ENCODE measurements at regions not wholly inside any gene's neighbourhood (a gene's known extent, or its start where the extent isn't known, plus 50 kb on each side); places are given as distances from the start of the nearest gene placed in this dataset.

- H3K4me2 ChIP-seq = no peak overlapping the region
- H3K4me1 ChIP-seq (ENCODE audit: insufficient read depth) = no peaks in the 10 kb centered on the region
- H3K9me3 ChIP-seq (ENCODE audit: low read depth) = no peaks in the 10 kb centered on the region
- H2AFZ ChIP-seq = no peak overlapping the region
- no peaks in the 10 kb centered on the region for H3K79me2 ChIP-seq
- no peaks in the 10 kb centered on the region for H3K36me3 ChIP-seq (replicated peaks; ENCODE audit: insufficient read depth, low read depth)
- DNase-seq (ENCODE audit: low spot score) = no peak
- H3K4me3 ChIP-seq = no peak overlapping the region
- H3K27ac ChIP-seq = no peak overlapping the region
- H3K27me3 ChIP-seq = no peaks in the 10 kb centered on the region
- no peaks in the 10 kb centered on the region for H3K9me2 ChIP-seq (replicated peaks; ENCODE audit: insufficient read depth)
- 83% methylated on average over 4 of the region's 4 CpGs for WGBS (ENCODE audit: low lambda C conversion rate, missing lambda C conversion rate)
- TF ChIP-seq EZH2 (IDR thresholded peaks at IDR 0.05; ENCODE audit: borderline replicate concordance) = no peak
- no peak for TF ChIP-seq CTCF (IDR thresholded peaks at IDR 0.05; ENCODE audit: poor library complexity)
- TF ChIP-seq EZH2phosphoT487 (IDR thresholded peaks at IDR 0.05; ENCODE audit: low read depth, severe bottlenecking, unreplicated experiment) = no peak
- no peaks in the 10 kb centered on the region for H4K20me1 ChIP-seq (ENCODE audit: insufficient read depth, poor library complexity, severe bottlenecking)
These were observed 326.3 kb downstream of the MAF start for GRCh38 chr16:79274264-79274663.

DNA sequence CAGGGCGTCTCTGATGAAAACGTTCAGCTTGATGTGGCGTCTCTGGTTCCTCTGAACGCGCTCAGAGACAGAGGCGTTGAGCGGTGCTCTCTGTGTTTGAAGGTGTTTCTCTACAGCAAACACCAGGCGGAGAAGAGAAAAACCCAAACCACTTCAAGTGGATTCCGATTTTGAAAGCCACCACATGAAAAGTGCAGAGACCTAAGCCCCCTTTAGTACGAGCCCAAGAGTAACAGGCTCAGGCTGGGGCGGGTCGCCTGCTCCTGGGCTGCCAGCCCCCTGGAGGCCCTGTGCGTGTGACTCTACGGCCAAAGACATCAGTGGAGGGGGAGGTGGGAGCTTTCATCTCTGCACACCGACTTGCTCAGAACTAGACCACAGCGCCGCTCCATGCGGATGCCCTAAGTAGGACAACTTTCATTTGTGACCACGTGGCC, 328.4 kb downstream of the MAF start:
- Histone ChIP-seq H3K27ac (no peak overlapping the region), H3K27me3 (no peaks in the 10 kb centered on the region), H3K4me3 (no peak overlapping the region), H3K4me1 (ENCODE audit: insufficient read depth) (no peaks in the 10 kb centered on the region), H3K9me3 (ENCODE audit: low read depth) (no peaks in the 10 kb centered on the region), H2AFZ (no peak overlapping the region), H3K4me2 (no peak overlapping the region), H4K20me1 (ENCODE audit: insufficient read depth, poor library complexity, severe bottlenecking) (no peaks in the 10 kb centered on the region), H3K9me2 (replicated peaks; ENCODE audit: insufficient read depth) (no peaks in the 10 kb centered on the region), H3K79me2 (no peaks in the 10 kb centered on the region), H3K36me3 (replicated peaks; ENCODE audit: insufficient read depth, low read depth) (no peaks in the 10 kb centered on the region)
- no peak for DNase-seq (ENCODE audit: low spot score)
- no peak for TF ChIP-seq EZH2 (IDR thresholded peaks at IDR 0.05; ENCODE audit: borderline replicate concordance)
- no peak for TF ChIP-seq EZH2phosphoT487 (IDR thresholded peaks at IDR 0.05; ENCODE audit: low read depth, severe bottlenecking, unreplicated experiment)
- TF ChIP-seq CTCF (IDR thresholded peaks at IDR 0.05; ENCODE audit: poor library complexity) = no peak
- 97% methylated on average over 19 of the region's 19 CpGs for WGBS (ENCODE audit: low lambda C conversion rate, missing lambda C conversion rate)

DNA sequence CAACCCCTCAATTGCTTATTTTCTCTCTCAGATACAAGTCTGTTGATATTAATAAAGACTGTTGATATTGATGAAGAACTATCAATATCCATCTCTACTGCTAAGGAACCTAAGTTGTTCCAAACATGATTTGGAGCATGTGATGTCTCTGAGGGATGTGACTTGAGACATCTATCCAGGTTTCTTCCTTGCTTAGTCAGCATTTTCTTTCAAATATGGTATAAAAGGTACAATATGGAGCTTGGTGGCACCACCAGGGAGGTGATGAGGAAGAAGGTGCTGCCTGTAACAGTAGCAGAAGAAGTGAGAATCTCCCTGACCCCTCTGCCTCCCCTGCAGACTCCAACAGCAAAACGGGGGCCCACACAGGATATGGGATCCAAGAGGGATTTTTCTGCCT, 329.0 kb downstream of the MAF start:
- 0% methylated on average over 1 of the region's 1 CpG for WGBS (ENCODE audit: low lambda C conversion rate, missing lambda C conversion rate)
- Histone ChIP-seq H3K9me3 (ENCODE audit: low read depth) (no peaks in the 10 kb centered on the region), H3K27ac (no peak overlapping the region), H3K27me3 (no peaks in the 10 kb centered on the region), H3K79me2 (no peaks in the 10 kb centered on the region), H3K4me1 (ENCODE audit: insufficient read depth) (no peaks in the 10 kb centered on the region), H3K9me2 (replicated peaks; ENCODE audit: insufficient read depth) (no peaks in the 10 kb centered on the region), H3K36me3 (replicated peaks; ENCODE audit: insufficient read depth, low read depth) (no peaks in the 10 kb centered on the region), H4K20me1 (ENCODE audit: insufficient read depth, poor library complexity, severe bottlenecking) (no peaks in the 10 kb centered on the region), H2AFZ (no peak overlapping the region), H3K4me2 (no peak overlapping the region), H3K4me3 (no peak overlapping the region)
- no peak for DNase-seq (ENCODE audit: low spot score)
- TF ChIP-seq EZH2 (IDR thresholded peaks at IDR 0.05; ENCODE audit: borderline replicate concordance) (no peak), EZH2phosphoT487 (IDR thresholded peaks at IDR 0.05; ENCODE audit: low read depth, severe bottlenecking, unreplicated experiment) (no peak), CTCF (IDR thresholded peaks at IDR 0.05; ENCODE audit: poor library complexity) (no peak)

DNA sequence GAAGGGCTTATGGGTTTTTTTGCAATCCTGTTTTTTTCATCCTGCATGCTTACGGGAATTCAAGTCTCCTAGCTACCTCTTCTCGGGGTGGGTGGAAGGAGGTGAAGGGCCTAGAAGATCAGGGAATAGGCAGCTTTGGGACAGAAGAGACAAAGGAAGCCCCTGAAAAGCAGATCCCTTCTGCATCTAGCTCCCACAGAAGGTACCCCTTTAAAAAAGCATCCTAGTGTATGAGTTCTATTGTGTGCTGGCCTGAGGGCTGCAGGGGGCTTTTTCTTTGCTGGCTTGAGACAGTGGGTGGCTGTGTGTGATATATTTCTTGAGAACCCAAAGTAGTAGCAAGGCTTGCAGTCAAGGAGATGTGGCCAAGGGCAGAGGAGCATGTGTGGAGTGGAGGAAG, 330.5 kb downstream of the MAF start:
- 79% methylated on average over 2 of the region's 2 CpGs for WGBS (ENCODE audit: low lambda C conversion rate, missing lambda C conversion rate)
- no peak overlapping the region for H3K4me2 ChIP-seq
- no peaks in the 10 kb centered on the region for H4K20me1 ChIP-seq (ENCODE audit: insufficient read depth, poor library complexity, severe bottlenecking)

More for the DNA sequence above, 330.5 kb downstream of the MAF start:
- no peak for DNase-seq (ENCODE audit: low spot score)
- Histone ChIP-seq H3K27ac (no peak overlapping the region), H2AFZ (no peak overlapping the region), H3K79me2 (no peaks in the 10 kb centered on the region), H3K36me3 (replicated peaks; ENCODE audit: insufficient read depth, low read depth) (no peaks in the 10 kb centered on the region), H3K4me1 (ENCODE audit: insufficient read depth) (no peaks in the 10 kb centered on the region), H3K27me3 (no peaks in the 10 kb centered on the region), H3K4me3 (no peak overlapping the region), H3K9me3 (ENCODE audit: low read depth) (no peaks in the 10 kb centered on the region), H3K9me2 (replicated peaks; ENCODE audit: insufficient read depth) (no peaks in the 10 kb centered on the region)
- no peak for TF ChIP-seq EZH2phosphoT487 (IDR thresholded peaks at IDR 0.05; ENCODE audit: low read depth, severe bottlenecking, unreplicated experiment)
- no peak for TF ChIP-seq EZH2 (IDR thresholded peaks at IDR 0.05; ENCODE audit: borderline replicate concordance)
- TF ChIP-seq CTCF (IDR thresholded peaks at IDR 0.05; ENCODE audit: poor library complexity) = no peak
